Esophagus muscularis mucosa (tissue), 4 donors: ENCODE measurements at regions not wholly inside any gene's neighbourhood (a gene's known extent, or its start where the extent isn't known, plus 50 kb on each side); places are given as distances from the start of the nearest gene placed in this dataset.

Source experiments
- EP300 ChIP-seq: sonication (generic); formaldehyde crosslinking; IDR thresholded peaks from one replicate; pipeline ENCODE4 v1.6.1; 2017; ENCODE audit warnings: antibody characterized with exemption
- POLR2A ChIP-seq: fragments of 450-650 bp; IDR thresholded peaks from one replicate; pipeline ENCODE4 v1.6.1; 2017; ENCODE audit warnings: antibody characterized with exemption, moderate library complexity, mild to moderate bottlenecking, low read depth
- POLR2AphosphoS5 ChIP-seq, 2 donors: sonication (generic); formaldehyde crosslinking; IDR thresholded peaks; one replicate each; pipeline ENCODE4 v1.6.1; 2017; ENCODE audit warnings: antibody characterized with exemption in 2 of 2
- TF ChIP-seq, protein P1 (sequence below), 3 experiments: fragments of 200-600 bp in 2 of 3; fragments of 450-650 bp in 1 of 3; sonication (generic) in 2 of 3; IDR thresholded peaks; one replicate each; pipeline ENCODE4 v1.5.1; 2017 to 2019; ENCODE audit warnings: antibody characterized with exemption in 3 of 3, mild to moderate bottlenecking in 2 of 3, moderate library complexity in 1 of 3

DNA sequence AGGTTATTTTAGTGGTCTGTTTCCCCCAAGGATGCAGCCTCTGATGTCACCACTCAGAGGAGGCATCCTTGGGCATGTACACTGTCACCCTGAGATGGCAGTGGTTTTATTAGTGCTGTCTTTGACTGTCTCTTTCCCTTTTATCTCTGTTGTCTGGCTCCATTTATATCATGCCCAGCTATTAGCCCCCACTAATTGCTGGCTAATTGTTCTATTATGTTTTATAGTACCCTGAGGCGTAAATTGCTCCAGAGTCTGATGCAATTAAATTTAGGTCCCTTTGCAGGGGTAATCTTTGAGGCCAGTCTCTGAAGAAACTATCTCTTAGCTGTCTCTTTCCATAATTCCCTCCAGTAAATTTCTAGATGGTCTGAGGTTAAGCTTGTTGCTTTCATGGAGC lies 301.0 kb upstream of the KLHL29 start:
- TF ChIP-seq EP300: no peak
- TF ChIP-seq, protein P1, sequence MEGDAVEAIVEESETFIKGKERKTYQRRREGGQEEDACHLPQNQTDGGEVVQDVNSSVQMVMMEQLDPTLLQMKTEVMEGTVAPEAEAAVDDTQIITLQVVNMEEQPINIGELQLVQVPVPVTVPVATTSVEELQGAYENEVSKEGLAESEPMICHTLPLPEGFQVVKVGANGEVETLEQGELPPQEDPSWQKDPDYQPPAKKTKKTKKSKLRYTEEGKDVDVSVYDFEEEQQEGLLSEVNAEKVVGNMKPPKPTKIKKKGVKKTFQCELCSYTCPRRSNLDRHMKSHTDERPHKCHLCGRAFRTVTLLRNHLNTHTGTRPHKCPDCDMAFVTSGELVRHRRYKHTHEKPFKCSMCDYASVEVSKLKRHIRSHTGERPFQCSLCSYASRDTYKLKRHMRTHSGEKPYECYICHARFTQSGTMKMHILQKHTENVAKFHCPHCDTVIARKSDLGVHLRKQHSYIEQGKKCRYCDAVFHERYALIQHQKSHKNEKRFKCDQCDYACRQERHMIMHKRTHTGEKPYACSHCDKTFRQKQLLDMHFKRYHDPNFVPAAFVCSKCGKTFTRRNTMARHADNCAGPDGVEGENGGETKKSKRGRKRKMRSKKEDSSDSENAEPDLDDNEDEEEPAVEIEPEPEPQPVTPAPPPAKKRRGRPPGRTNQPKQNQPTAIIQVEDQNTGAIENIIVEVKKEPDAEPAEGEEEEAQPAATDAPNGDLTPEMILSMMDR (IDR thresholded peaks at IDR 0.05): no peak
- TF ChIP-seq POLR2A: no peak
- no peak for TF ChIP-seq POLR2AphosphoS5 (IDR thresholded peaks at IDR 0.05)
